H9 (cell line): ENCODE measurements at regions not wholly inside any gene's neighbourhood (a gene's known extent, or its start where the extent isn't known, plus 50 kb on each side); places are given as distances from the start of the nearest gene placed in this dataset.

Experiments
- DNase-seq: peaks from one replicate; pipeline ENCODE4 v3.0.0-alpha.2; 2017
- H2AFZ ChIP-seq: one replicate; pipeline ENCODE4 v1.6.1; 2013; ENCODE audit warnings: mild to moderate bottlenecking, low read length, control low read depth, moderate library complexity
- H2AK5ac ChIP-seq: 2 replicates; pipeline ENCODE4 v1.6.1; 2013; ENCODE audit warnings: low read length, control low read depth, mixed read lengths; ENCODE audit not compliant: insufficient read length
- H2BK120ac ChIP-seq: one replicate; pipeline ENCODE4 v1.6.1; 2013; ENCODE audit warnings: low read depth, mild to moderate bottlenecking, low read length, control low read depth, inconsistent platforms; ENCODE audit not compliant: poor library complexity, severe bottlenecking
- H2BK12ac ChIP-seq: 2 replicates; pipeline ENCODE4 v1.6.1; 2013; ENCODE audit warnings: low read length, control low read depth, mixed read lengths, low read depth; ENCODE audit not compliant: insufficient read length
- H2BK15ac ChIP-seq: 2 replicates; pipeline ENCODE4 v1.6.1; 2013; ENCODE audit warnings: low read depth, low read length, control low read depth
- H2BK20ac ChIP-seq: one replicate; pipeline ENCODE4 v1.6.1; 2013; ENCODE audit warnings: low read depth, mild to moderate bottlenecking, low read length, control low read depth, inconsistent platforms; ENCODE audit not compliant: poor library complexity, severe bottlenecking
- H2BK5ac ChIP-seq: 2 replicates; pipeline ENCODE4 v1.6.1; 2013; ENCODE audit warnings: low read length, control low read depth, mixed read lengths; ENCODE audit not compliant: insufficient read length
- H3K14ac ChIP-seq: 2 replicates; pipeline ENCODE4 v1.6.1; 2013; ENCODE audit warnings: low read length, control low read depth; ENCODE audit not compliant: insufficient read depth
- H3K18ac ChIP-seq: 2 replicates; pipeline ENCODE4 v1.6.1; 2013; ENCODE audit warnings: low read depth, mild to moderate bottlenecking, mixed read lengths, low read length, control low read depth; ENCODE audit not compliant: insufficient read length
- H3K23ac ChIP-seq: 2 replicates; pipeline ENCODE4 v1.6.1; 2013; ENCODE audit warnings: low read length, control low read depth, mixed read lengths, low read depth; ENCODE audit not compliant: insufficient read length
- H3K23me2 ChIP-seq: 2 replicates; pipeline ENCODE4 v1.6.1; 2013; ENCODE audit warnings: low read depth, mild to moderate bottlenecking, mixed read lengths, low read length, control low read depth; ENCODE audit not compliant: insufficient read length, poor library complexity, severe bottlenecking
- H3K27ac ChIP-seq: 2 replicates; pipeline ENCODE4 v1.5.1; 2013; ENCODE audit warnings: low read length, control low read depth, mixed read lengths, low read depth; ENCODE audit not compliant: insufficient read length
- H3K27me3 ChIP-seq: 2 replicates; pipeline ENCODE4 v1.6.1; 2013; ENCODE audit warnings: low read length, control low read depth, inconsistent platforms; ENCODE audit not compliant: insufficient read depth
- H3K4ac ChIP-seq: 2 replicates; pipeline ENCODE4 v1.6.1; 2013; ENCODE audit warnings: low read depth, mild to moderate bottlenecking, control low read depth, inconsistent platforms, low read length, moderate library complexity
- H3K4me1 ChIP-seq: 2 replicates; pipeline ENCODE4 v1.6.1; 2013; ENCODE audit warnings: low read length, control low read depth, inconsistent platforms; ENCODE audit not compliant: insufficient read depth
- H3K4me2 ChIP-seq: 2 replicates; pipeline ENCODE4 v1.6.1; 2013; ENCODE audit warnings: low read length, control low read depth, mixed read lengths; ENCODE audit not compliant: insufficient read length, insufficient read depth
- H3K56ac ChIP-seq: 2 replicates; pipeline ENCODE4 v1.6.1; 2013; ENCODE audit warnings: low read depth, mild to moderate bottlenecking, mixed read lengths, low read length, control low read depth; ENCODE audit not compliant: insufficient read length
- H3K79me1 ChIP-seq: 2 replicates; pipeline ENCODE4 v1.6.1; 2013; ENCODE audit warnings: low read depth, mild to moderate bottlenecking, moderate library complexity, low read length, control low read depth, inconsistent platforms; ENCODE audit not compliant: insufficient read depth, poor library complexity, severe bottlenecking
- H3K79me2 ChIP-seq: 2 replicates; pipeline ENCODE4 v1.6.1; 2013; ENCODE audit warnings: low read length, control low read depth, inconsistent platforms; ENCODE audit not compliant: insufficient read depth
- H3K9ac ChIP-seq: 2 replicates; pipeline ENCODE4 v1.6.1; 2013; ENCODE audit warnings: low read length, control low read depth, mixed read lengths; ENCODE audit not compliant: insufficient read length; ENCODE audit errors: extremely low read depth
- H3K9me3 ChIP-seq: one replicate; pipeline ENCODE4 v1.6.1; 2013; ENCODE audit warnings: low read depth, low read length, inconsistent platforms; ENCODE audit not compliant: control insufficient read depth
- H3T11ph ChIP-seq: one replicate; pipeline ENCODE4 v1.6.1; 2013; ENCODE audit warnings: mild to moderate bottlenecking, low read length, control low read depth, inconsistent platforms
- H4K20me1 ChIP-seq: one replicate; pipeline ENCODE4 v1.6.1; 2013; ENCODE audit not compliant: control insufficient read depth, insufficient read length, insufficient read depth
- H4K5ac ChIP-seq: 2 replicates; pipeline ENCODE4 v1.6.1; 2013; ENCODE audit warnings: low read depth, mild to moderate bottlenecking, mixed read lengths, low read length, control low read depth; ENCODE audit not compliant: insufficient read length
- H4K8ac ChIP-seq: replicated peaks from 2 replicates; pipeline ENCODE4 v1.6.1; 2013; ENCODE audit warnings: low read length, control low read depth, mixed read lengths, low read depth; ENCODE audit not compliant: insufficient read length
- H4K91ac ChIP-seq: 2 replicates; pipeline ENCODE4 v1.6.1; 2013; ENCODE audit warnings: low read depth, mild to moderate bottlenecking, moderate library complexity, mixed read lengths, low read length, control low read depth; ENCODE audit not compliant: insufficient read length
- H3K27ac Mint-ChIP-seq, 3 experiments: 2 replicates in 2 of 3; 3 replicates in 1 of 3; pipeline ENCODE4 v1.8.0; 2020 to 2021; ENCODE audit warnings: mixed read lengths in 3 of 3, mild to moderate bottlenecking in 1 of 3, moderate library complexity in 1 of 3
- H3K27me3 Mint-ChIP-seq: 2 replicates; pipeline ENCODE4 v1.8.0; 2021; ENCODE audit warnings: low read depth, mild to moderate bottlenecking, moderate library complexity, mixed read lengths
- H3K36me3 Mint-ChIP-seq, 3 experiments: 2 replicates in 2 of 3; 3 replicates in 1 of 3; pipeline ENCODE4 v1.8.0; 2020 to 2021; ENCODE audit warnings: low read depth in 3 of 3, mixed read lengths in 3 of 3; ENCODE audit not compliant: insufficient read depth in 1 of 3
- H3K4me1 Mint-ChIP-seq, 2 experiments: 2 replicates each; pipeline ENCODE4 v1.8.0; 2020; ENCODE audit warnings: mixed read lengths in 2 of 2
- H3K4me3 Mint-ChIP-seq, 2 experiments: 2 replicates in 1 of 2; 3 replicates in 1 of 2; pipeline ENCODE4 v1.8.0; 2020 to 2021; ENCODE audit warnings: mild to moderate bottlenecking in 2 of 2, mixed read lengths in 2 of 2, moderate library complexity in 1 of 2
- H3K9me3 Mint-ChIP-seq, 2 experiments: 2 replicates in 1 of 2; 3 replicates in 1 of 2; pipeline ENCODE4 v1.8.0; 2020; ENCODE audit warnings: mild to moderate bottlenecking in 2 of 2, mixed read lengths in 2 of 2, moderate library complexity in 1 of 2
- WGBS: extraction: QIAGEN DNeasy Blood & Tissue Kit; methylation state at CpG from one replicate; pipeline ENCODE4 v1.1.7; 2013; ENCODE audit warnings: missing lambda C conversion rate, low lambda C conversion rate, mixed read lengths; ENCODE audit not compliant: insufficient read length; ENCODE audit errors: extremely low coverage; 5-methylcytosine and 5-hydroxymethylcytosine counted together
- TF ChIP-seq, protein P1 (sequence below): fragments of 200-600 bp; sonication (generic); conservative IDR thresholded peaks from 3 replicates; pipeline ENCODE4 v1.8.0; 2021; ENCODE audit warnings: antibody characterized with exemption, mild to moderate bottlenecking

- Histone ChIP-seq H3K23me2 (no peaks in the 10 kb centered on the region), H3K56ac (no peak overlapping the region), H3K4me1 (peaks cover 8% of the 10 kb centered on the region), H2BK5ac (no peak overlapping the region), H3K14ac (no peak overlapping the region), H4K20me1 (no peaks in the 10 kb centered on the region), H3K9me3 (no peaks in the 10 kb centered on the region), H4K5ac (no peak overlapping the region), H3K27ac (no peak overlapping the region), H2AFZ (no peak overlapping the region), H3K23ac (no peak overlapping the region), H3K79me2 (no peaks in the 10 kb centered on the region), H3K18ac (no peak overlapping the region), H2BK120ac (no peak overlapping the region), H3T11ph (no peak overlapping the region), H3K4ac (no peak overlapping the region), H3K4me2 (peak overlapping the region; percentile 15), H2BK20ac (no peak overlapping the region), H4K8ac (no peak overlapping the region), H2BK12ac (no peak overlapping the region), H3K27me3 (no peaks in the 10 kb centered on the region), H3K79me1 (no peaks in the 10 kb centered on the region), H2BK15ac (no peak overlapping the region), H4K91ac (no peak overlapping the region), H2AK5ac (no peak overlapping the region), H3K9ac (no peak overlapping the region)
- DNase-seq: no peak
- no peaks in the 10 kb centered on the region for H3K27me3 Mint-ChIP-seq
- no peak overlapping the region for H3K4me3 Mint-ChIP-seq
- peak overlapping the region in 1 of 3 experiments; percentile 28; a peak in 1 of 7 replicates for H3K27ac Mint-ChIP-seq
- no CpG with 5 or more reads among the region's 2 CpGs for WGBS
- peaks cover 0 to 10% (median 2%) of the 10 kb centered on the region in 3 experiments; a peak in 4 of 7 replicates for H3K36me3 Mint-ChIP-seq
- H3K9me3 Mint-ChIP-seq: peaks cover 9 to 12% of the 10 kb centered on the region in 2 experiments
- peaks cover 26 to 34% of the 10 kb centered on the region in 2 experiments for H3K4me1 Mint-ChIP-seq
- TF ChIP-seq, protein P1, sequence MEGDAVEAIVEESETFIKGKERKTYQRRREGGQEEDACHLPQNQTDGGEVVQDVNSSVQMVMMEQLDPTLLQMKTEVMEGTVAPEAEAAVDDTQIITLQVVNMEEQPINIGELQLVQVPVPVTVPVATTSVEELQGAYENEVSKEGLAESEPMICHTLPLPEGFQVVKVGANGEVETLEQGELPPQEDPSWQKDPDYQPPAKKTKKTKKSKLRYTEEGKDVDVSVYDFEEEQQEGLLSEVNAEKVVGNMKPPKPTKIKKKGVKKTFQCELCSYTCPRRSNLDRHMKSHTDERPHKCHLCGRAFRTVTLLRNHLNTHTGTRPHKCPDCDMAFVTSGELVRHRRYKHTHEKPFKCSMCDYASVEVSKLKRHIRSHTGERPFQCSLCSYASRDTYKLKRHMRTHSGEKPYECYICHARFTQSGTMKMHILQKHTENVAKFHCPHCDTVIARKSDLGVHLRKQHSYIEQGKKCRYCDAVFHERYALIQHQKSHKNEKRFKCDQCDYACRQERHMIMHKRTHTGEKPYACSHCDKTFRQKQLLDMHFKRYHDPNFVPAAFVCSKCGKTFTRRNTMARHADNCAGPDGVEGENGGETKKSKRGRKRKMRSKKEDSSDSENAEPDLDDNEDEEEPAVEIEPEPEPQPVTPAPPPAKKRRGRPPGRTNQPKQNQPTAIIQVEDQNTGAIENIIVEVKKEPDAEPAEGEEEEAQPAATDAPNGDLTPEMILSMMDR: no peak
Measured at GRCh38 chrX:112355931-112356330, 273.4 kb upstream of the TRPC5 start.
